Activated effector memory CD4-positive, alpha-beta T cell treated with anti-CD3 and anti-CD28 coated beads, Interleukin-2, amount 50 U/mL, for 16 hours (primary cell): ENCODE measurements at regions not wholly inside any gene's neighbourhood (a gene's known extent, or its start where the extent isn't known, plus 50 kb on each side); places are given as distances from the start of the nearest gene placed in this dataset.

Experiments
- DNase-seq: peaks from one replicate; pipeline ENCODE4 v3.0.0-alpha.2; 2020

DNA sequence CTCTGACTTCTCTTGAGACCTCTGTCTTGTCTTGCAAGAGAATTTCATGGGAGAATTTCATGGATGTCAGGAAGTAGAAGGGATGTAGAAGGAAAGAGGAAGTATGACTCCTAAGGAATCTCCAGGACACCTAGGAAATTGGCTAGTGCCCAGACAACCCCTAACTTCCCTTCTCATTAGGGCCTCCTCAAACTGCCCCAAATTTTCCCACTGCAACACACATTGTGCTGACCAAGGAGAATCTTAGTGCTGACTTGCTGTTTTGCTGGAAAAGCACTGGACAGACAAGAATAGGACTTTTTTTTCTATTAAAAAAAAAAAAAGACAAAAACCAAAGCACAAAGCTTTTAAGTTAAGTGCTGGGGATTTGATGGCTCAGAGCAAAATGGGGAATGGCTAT lies 236.1 kb upstream of the CADM1 start:
- DNase-seq: no peak

DNA sequence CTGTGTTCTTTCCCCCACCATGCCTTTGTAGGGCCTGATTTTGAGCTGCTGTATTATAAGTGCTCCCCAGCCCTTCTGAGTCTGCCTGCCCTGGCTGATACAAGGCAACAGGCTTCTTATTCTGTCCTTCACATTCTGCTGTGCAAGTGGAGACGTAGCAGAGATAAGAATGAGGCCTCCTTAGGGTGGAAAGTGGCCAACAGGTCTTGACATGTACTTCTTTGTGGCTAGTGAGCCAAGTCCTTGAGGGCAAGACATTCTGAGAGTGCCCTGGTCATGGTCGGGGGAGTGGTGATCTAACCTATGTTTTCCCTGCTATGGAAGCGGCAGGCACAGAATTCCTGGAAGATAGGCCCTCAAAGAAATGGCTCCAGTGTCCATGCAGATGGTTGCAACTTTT lies 235.7 kb upstream of the CADM1 start:
- DNase-seq: no peak

DNA sequence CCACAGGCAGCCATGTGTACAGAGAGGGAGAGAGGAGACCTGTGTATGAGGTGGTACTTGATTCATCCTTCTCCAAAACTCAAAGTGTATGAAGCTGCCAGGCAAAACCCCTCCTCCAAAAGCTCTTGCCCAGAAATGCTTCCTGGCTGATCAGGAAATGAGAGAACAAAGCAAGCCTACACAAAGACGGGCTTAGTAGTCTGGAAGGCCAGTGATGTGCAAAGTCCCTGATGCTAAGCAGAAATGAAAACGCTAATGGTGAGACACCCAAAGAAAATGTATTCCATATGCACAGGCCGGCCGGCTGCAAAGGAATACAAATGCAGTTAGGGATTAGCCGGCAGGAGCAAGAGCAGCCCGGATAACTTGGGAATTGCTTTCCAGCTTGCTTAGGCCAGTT lies 234.9 kb upstream of the CADM1 start:
- no peak for DNase-seq

DNA sequence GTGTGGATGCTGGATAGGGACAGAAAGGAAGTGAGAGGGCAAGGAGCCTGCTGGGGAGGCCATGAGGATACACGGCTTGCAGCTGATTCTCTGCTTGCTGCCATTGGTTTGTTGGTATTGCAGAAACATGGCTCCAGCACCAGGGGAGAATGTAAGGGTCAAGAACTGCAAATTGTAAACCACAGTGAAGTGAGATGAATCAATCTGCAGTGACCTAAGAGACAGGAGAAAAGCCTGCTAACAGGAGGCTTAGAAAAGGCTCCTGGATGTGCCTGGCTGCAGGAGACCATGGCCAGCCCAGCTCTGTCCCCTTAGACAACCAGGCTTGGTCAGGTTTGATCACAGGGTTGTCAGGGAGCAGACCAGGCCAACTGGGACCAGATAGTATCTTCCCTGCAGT lies 233.7 kb upstream of the CADM1 start:
- DNase-seq: no peak

DNA sequence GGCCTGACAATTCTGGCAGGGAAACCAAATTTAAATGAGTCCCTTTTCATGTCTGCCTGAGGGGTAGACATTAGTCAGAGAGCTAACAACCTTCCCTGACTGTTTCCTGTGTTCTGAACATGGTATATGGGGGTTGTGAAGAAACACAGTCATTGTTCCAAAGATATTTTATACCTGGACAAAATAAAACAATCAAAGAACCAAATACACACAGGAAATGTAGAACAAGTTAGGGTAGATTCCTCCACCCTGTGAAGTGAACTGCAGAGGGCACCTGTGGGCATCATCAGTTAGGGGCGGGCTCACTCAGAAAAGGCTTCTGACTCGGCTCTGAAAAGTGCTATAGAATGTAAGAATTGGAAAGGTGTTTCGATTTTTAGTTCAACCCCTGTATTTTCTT lies 231.9 kb upstream of the CADM1 start:
- no peak for DNase-seq

DNA sequence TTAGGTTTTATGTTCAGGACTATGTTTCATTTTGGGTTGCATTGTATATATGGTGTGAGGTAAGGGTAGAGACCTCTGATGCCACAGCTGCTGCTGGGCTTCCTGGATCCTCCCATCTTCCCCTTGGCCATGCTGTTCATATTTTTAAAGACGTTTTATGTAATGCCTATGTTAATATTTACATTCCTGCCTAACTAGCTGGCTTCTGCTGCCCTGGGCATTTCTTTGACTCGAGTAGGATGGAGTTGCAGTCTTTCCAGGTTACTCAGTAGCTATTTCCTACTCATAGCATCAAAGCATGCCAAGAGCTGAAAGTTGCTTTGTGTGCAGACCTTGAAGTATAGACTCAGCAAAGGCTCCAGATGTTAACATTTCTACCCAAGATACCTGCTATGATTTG lies 220.5 kb upstream of the CADM1 start:
- DNase-seq: no peak

DNA sequence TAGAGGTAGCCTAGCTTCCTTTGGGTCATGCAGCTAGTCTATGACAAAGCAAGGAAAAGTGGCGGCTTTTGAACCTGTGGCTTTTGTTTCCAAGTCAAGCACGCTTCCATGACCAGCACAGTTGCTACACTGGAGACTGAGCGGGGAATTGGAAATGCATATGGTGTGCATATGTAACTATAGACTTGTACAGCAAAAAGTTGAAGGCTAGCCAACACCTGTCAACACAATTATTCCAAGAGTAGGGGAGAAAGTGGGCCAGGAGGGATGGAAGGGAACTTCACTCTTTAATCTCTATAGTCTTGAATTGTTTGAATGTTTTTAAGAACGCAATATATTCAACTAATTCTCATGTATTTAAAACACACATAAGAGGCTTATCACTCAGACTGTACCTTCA lies 218.5 kb upstream of the CADM1 start:
- DNase-seq: no peak

DNA sequence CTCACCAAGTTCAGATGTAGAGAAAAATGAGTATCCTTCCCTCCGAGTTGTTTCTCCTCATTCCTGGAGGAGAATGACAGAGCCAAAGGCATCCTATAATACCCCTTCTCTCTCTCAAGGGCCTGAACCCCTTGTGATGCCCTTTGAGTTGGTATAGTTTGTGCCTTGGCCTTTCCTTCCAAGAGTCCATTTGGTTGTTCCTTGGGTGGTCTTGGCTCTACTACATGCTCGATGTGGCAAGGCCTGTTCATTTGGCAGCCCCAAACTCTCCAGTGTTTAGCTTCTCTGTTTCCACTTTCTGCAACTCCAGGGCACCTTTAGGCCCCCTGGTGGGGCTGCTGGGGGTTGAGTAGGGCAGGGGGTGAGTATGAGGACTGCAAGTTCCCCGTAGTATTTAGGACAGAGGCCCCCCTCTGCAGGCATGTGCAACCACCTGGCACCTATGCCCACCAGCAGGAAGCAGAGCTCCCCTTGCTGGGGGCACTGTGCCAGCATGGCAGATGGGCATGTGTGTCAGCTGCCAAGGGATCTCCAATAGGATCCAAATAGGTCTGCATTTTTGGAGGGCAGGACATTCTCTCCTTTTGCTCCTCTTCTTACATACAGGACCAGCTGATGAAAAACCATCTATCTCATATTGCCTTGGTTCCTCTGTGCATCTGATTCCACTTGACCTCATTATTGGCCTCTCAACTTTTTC lies 217.2 kb upstream of the CADM1 start:
- no peak for DNase-seq

DNA sequence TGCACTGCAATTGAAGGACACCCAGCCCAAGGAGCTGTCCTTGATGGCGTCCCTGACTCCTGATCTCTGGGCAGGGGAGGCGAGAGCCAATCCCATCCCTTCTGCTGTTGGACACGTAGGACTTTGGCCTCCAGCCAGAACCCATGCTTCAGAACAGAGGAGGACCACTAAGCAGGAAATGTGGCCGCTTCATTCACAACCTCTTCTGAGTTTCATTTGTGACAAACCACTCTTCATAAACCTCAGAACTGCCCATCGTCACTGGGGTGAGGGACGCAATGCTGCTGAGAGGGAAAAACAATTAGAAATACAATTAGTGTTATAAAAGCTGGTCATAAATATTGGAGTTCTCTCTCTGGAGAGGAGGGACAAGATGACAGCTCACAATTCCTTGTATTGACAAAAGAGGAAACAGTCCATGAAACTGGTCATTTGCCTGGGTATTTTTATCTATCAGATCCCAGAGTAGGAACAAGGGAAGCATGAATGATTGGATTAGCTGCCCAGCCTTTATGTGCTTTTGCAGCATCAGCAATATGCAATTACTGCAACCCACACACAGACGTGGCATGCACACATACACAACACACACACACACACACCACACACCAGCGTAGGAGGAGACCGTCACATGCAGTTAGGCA lies 216.5 kb upstream of the CADM1 start:
- DNase-seq: no peak

DNA sequence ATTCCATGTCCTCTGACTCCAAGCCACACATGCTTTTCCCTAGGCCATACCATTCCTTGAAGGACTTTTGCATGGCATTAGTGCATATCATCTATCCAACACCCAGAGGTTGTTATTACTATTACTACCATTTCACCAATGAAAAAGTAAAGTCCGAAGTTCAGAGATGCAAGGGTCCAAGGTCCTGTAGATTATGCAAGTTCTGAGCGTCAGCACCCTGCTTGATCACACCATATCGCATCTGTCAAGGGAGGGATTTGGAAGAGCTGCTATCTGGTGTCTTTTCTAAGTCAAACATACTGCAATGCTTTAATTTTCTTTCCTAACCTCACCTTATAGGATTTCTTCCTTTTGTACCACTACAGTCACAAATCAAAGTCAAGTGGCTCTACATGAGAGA lies 214.7 kb upstream of the CADM1 start:
- no peak for DNase-seq

DNA sequence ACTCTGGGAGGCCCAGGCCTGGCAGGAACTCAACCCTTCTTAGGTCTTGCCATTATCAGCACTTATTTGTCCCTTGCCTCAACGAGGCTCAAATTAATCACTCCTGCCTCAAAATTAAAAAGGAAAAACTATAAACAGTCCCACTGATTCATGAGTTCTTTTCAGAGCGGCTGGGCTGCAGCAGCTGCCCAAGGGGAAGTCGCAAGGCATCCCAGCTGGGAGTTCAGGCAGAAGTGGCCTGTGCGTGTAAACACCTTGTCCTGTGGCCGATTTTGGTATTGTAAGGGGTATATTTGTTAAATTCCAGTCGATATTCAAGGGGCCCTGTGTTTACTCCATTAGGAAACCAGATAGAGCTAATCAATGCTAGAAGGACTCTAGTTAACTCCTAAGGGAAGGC lies 213.9 kb upstream of the CADM1 start:
- DNase-seq: no peak

DNA sequence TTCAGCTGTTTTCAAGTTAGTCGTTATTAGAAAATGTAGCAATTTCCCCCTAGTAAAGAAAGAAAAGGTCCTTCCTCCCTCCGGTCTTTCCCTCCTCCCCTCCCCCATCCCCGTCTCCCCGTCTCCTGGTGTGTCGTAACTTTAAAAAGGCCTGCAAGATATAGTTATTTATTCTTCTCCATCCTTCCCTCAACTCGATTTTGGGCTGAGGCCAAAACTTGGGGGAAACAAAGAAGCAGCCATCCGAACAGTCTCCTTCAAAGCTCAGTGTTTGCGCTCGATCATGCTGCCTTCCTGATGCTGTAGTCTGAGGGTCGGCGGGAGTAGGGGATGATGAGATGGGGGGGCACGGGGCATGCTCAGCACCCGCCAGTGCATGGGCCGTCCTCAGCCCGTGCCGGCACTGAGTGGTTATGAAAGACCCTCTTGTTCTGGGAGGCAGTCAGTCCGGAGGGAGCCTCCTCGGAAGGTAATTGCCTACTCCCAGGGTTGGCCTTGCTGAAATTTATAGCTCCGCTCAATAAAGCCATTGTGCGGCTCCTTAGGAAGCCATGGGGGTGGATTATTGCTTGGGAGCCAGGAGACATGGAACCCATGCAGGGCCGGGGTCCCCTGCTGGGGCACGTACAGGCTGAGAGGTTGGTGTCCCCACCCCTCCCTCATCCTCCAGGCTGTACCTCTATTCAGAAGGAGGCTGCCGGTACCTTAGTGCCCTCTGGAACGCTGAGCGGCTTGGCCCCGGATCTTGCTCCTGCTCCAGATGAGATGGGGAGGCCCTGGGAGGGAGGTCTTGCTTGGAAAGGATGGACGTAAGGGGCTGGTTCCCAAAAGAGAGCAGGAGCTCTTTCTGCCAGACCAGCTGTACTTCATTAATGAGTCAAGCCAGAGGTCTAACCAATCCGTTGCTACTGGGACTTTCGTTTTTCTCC lies 212.7 kb upstream of the CADM1 start:
- DNase-seq: no peak

DNA sequence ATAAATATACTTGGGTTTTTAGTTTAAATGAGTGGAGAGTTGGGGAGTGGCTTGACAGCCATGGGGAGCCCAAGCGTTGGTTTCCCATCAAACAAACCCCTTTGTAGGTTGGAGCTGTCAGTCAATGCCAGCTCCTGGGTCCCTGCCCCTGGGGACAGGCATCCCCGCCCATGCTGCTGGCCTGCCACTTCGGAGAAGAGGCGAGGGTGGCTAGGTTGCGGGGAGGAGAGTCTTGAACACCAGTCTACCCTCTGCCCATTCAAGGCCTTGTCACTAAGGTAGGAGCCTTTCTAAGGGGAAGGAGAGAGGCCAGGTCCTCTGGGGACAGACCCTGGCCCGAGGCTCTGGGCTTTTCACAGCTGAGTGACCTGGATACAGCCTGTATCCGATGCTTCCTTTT lies 211.9 kb upstream of the CADM1 start:
- DNase-seq: no peak

DNA sequence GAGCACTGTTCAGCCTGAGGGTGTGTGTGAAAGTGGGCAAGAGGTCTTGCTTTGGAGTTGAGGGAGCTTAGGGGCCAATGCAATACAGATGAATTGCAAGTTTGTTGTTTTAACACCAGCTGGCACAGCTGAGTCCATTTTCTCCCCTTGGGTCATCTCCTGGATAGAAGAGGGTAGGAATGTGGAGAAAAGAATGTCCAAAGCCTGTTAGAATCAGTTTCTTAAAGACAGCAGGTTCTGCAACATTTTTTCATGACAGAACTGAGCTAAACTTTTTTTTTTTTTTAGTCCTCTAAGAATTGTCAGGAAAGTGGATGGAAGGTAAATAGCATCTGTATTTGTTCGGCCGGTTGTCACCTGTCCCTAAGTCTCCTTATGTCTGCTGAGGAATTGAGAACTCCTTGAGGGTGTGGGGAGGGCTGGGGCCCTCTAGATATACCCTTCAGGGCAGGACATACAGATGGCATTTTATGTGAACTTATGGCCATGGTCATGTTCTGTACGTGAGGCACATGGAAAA lies 211.1 kb upstream of the CADM1 start:
- DNase-seq: no peak

DNA sequence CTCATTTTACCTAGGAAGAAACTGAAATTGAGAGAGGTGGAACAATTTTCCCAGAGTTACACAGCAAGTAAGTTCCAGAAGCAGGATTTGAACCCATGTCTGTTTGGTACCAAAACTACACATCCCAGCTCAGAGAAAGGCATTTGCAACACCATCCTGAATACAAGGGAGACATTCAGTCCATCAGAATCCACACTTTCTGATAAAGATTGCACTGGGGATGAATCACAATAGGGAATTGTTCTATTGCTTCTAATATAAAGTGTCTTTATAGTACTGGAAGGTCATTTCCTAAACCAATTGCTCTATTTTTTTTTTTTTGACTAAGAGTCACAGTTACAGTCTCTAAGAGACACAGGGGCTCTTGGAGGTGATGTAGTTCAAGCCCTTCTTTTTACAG lies 208.1 kb upstream of the CADM1 start:
- no peak for DNase-seq

DNA sequence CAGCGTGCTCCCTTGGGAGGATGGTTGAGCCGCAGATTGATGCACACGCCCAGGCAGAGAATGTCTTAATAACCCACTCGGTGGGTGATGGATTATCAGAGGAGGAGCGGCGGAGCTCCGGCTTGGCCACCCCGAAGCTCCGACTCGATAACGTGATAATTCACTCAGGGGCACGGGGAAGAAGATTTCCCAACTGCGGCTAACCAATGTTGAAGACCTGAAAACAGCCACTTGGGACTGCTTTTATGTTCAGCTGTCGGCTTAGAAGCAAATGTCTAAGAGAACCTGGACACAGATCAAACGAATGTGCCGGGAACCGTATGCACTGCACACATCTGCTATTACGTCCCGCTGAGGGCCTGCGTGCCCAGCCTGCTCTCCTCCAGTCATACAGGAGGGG lies 206.8 kb upstream of the CADM1 start:
- no peak for DNase-seq

DNA sequence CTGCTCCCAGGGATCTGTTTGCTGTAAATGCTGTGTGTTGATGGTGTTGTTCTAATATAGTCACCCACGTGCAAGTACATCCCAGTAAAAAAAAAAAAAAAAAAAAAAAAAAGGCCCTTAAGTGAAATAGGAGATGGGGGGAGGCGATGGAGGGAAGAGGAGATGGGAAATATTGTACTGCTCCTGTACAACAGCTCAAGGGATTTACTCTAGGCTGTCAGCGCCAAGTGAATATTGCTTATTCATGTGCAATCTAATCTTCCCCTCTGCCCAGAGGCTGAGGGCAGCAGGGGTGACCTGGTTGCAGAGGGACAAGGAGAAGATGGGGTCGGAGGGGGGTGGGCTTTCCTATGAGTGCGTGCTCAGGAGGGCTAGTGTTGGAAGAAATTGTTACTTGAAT lies 206.2 kb upstream of the CADM1 start:
- no peak for DNase-seq

DNA sequence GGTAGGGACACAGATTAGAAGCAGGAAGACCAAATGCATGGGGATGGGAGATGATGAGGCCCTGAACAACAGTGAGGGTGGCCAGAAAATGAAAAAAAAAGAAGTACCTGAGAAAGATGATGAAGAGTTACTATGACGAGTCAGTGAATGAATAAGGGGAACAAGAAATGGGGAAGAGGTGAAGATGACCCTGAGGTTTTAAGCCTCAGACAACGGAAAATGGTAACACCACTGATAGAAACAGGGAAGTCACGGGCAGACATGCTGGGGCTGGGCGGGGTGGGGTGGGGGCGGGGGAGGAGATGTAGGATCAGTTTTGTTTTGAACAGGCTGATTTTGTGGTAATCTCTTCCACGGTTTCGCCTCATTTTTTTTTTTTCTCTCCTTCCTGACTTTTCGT lies 205.1 kb upstream of the CADM1 start:
- no peak for DNase-seq

DNA sequence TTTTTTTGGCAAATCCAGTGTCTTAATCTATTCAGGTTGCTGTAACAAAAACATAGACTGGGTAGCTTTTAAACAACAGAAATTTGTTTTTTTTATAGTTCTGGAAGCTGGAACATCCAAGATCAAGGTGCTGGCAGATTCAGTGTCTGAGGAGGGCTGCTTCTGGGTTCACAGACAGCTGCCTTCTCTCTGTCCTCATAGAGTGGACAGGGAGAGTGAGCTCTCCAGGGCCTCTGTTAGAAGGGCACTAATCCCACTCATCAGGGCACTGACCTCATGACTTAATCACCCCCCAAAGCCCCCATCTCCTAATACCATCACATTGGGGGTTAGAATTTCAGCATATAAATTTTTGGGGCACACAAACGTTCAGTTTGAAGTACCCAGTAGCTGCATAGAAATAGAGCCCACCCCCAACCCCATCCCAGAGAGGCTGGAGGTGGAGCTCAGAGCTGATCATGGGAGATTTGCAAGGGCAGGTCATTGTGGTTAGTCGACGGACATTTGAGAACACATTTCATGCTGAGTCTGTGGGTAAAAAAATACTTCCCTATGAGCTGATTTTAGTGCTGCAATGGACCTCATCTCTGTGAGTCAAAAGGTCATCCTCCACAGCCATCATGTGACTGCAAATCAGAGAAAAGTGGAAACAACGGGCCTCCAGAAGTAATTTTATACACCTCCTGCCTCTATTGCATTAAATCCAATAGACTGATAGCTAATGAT lies 203.1 kb upstream of the CADM1 start:
- DNase-seq: no peak

DNA sequence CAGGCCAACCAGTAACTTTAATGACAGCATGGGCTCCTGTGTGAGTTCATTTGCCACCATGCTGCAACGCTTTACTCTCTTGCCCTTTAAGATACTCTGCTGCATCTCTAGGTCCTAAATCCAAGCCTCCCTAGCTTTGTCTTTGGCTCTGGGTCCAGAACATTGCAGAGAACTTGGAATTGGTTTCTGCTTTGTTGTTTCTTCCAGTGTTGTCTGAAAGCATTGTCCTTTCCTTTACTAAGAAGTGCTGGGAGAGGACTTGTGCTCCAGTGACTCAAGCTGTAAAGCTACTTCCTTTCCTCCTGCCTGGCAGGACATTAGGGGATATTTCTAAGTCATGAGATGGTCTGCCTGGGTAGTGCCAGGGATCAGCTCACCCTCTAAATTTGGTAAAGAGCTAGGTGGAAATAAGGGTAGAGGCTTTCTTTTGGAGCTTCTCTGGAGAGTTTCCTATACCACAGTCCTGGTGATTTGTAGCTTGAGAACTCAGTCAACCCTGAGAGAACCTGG lies 202.5 kb upstream of the CADM1 start:
- no peak for DNase-seq

DNA sequence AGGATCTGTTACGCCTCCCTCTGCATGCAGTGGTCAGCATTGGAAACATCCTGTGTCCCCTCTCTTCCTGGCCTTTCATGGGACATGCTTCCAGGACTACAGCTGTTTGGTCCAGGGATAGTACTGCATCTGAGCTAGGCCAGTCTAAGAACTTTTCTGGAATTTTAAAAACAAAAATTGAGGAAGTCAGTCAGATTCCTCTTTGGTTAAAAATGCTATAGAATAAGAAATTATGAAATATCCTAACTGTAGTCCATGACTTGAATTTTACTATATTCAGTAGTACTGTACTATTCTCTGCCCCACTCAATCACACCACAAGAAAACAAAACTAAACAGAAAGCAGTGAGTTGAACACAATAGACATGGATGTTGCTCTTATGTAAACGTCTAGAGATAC lies 201.0 kb upstream of the CADM1 start:
- DNase-seq: no peak

DNA sequence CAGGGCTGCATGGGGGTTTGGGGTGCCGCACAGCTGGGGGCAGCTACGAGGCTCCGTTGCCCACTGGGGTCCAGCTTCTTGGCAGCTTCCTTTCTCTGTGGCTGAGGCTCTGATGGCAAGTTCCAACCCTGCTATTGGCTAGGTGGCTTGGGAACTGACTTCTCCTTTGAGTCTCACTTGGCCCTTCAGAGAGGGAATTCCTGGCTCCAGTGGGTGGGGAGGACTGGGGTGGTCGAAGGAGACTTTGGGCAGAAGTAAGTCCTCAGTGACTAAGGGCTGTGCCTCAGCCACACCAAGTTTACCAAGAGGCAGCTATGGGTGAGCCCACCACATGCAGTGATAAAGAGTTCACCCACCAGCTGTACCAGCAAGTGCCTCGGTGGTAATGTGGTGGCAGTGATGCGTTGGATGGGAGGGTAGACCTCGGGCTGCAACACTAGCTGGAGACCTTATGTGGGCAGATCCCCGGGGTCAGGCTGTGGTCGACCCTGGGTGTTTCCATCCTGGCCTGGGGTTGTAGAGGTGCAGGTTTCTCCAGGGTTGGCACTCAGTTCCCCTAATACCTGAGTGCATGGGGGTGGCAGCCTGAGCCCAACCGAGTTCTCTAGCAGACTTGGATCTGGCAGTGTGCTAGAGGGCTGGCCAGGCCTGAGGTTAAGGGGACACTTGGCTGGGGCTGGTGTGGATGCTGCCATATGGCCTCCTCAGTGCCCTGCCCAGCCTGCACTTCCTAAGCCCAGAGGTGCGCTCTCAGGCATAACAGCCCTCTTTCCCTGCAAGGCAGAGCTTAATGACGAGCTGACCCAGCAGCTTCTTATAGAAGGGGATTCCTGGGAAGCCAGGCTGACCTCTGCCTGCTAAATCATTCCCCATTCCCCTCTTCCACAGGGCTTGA lies 197.0 kb upstream of the CADM1 start:
- DNase-seq: no peak
